GM13977 (cell line): ENCODE measurements at regions not wholly inside any gene's neighbourhood (a gene's known extent, or its start where the extent isn't known, plus 50 kb on each side); places are given as distances from the start of the nearest gene placed in this dataset.

ENCODE experiments used
- DNase-seq: peaks from one replicate; pipeline ENCODE4 v3.0.0; 2012; ENCODE audit warnings: low spot score
- in situ Hi-C: fragments of 300-500 bp; cut with MboI; formaldehyde crosslinking; loops from one replicate; pipeline ENCODE4 v1.12.0; 2022; ENCODE audit warnings: low sequenced_read_pairs, low pct_unique_long_range_greater_than_20kb, mixed read lengths, inconsistent platforms; ENCODE audit not compliant: unreplicated experiment
- TF ChIP-seq, protein P1 (sequence below): IDR thresholded peaks from 2 replicates; pipeline ENCODE4 v1.5.1; 2012; ENCODE audit warnings: mild to moderate bottlenecking, control low read depth; ENCODE audit not compliant: insufficient read depth; ENCODE audit errors: extremely low read depth, missing control alignments

DNA sequence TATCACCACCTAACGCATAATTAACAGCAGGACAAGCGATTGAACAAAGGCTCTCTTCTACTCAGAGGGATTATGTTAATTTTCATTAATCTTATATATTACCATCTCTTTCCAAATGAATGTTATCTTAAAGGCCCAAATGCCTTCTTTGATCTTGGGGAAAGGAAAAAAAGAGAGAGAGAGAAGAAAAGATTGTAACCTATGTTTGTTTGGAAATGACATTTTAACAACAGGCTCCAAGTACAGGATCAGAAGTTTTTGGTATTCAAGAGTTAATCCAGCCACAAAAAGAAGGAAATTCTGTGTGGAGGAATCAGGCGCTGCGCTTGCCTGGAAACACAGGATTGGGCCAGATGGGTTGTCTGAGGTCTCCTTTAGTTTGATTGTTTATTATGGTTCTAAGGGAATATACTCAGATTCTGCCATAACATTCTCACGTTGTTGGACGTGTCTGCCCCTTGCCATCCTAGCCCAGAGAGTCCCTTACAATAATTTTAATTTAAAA lies 100.7 kb upstream of the STX18 start:
- TF ChIP-seq, protein P1, sequence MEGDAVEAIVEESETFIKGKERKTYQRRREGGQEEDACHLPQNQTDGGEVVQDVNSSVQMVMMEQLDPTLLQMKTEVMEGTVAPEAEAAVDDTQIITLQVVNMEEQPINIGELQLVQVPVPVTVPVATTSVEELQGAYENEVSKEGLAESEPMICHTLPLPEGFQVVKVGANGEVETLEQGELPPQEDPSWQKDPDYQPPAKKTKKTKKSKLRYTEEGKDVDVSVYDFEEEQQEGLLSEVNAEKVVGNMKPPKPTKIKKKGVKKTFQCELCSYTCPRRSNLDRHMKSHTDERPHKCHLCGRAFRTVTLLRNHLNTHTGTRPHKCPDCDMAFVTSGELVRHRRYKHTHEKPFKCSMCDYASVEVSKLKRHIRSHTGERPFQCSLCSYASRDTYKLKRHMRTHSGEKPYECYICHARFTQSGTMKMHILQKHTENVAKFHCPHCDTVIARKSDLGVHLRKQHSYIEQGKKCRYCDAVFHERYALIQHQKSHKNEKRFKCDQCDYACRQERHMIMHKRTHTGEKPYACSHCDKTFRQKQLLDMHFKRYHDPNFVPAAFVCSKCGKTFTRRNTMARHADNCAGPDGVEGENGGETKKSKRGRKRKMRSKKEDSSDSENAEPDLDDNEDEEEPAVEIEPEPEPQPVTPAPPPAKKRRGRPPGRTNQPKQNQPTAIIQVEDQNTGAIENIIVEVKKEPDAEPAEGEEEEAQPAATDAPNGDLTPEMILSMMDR = no peak
- no peak for DNase-seq
- in situ Hi-C loops = no loop called here

DNA sequence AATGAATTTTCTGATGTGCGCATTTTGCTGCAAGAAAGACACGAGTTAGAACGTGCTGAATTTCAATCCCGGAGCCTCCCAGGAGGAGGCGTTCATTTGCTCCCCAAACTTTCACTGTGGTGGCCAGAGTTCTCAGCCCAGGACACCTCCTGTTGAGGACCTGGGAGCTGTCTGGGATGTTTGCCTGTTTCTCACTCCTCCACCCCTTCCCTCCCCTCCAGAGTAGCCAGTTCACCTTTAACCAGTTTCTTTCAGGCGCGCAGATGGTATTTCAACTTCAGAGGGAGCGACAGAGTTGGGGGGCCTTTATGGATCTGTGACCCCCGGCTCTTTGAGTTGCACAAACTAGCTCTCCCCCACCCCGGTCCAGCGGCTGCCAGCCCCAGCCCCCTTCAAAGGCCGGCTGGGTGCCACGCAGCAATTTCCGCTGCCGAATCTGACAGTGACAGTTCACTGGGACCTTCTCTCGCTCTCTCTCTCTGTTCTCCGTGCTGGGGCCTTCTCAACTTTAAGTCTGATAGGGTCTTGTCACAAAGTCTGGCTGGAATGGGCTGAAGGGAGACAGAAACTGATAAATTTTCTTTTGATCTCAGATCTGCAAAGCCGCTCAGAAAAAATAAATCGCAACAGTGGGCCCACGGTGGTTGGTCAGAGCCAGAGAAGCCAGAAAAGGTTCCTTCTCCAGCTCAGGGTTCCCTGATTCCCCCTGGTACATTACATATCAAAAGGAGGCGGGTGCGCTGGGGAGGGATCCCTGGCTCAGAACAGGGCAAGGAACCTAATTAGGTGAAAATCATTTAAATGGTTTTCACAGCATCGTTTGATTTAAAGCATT lies 100.0 kb upstream of the STX18 start:
- DNase-seq = no peak
- TF ChIP-seq, protein P1 = no peak

DNA sequence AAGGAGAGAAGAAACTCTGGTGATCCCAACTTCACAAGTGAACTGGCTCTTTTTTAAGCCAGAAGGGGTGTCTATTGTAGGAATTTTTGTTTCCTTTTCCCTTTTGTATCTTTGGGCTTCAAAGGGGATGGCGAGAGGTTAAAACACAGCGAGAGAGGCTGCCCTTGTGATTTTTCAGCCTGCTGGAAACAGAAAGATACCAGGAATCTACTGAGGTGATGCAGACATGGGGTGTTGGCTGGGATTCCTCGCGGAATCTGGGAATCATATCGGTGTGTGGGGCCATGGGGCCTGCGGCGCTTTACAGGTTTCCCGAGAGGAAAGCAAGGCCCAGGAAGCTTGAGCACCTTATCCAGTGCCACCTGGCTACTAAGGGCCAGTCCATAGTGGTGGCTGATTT lies 99.4 kb upstream of the STX18 start:
- DNase-seq = no peak
- in situ Hi-C loops = no loop called here
- TF ChIP-seq, protein P1 = no peak

More for the DNA sequence above, 100.0 kb upstream of the STX18 start:
- in situ Hi-C loops = no loop called here

DNA sequence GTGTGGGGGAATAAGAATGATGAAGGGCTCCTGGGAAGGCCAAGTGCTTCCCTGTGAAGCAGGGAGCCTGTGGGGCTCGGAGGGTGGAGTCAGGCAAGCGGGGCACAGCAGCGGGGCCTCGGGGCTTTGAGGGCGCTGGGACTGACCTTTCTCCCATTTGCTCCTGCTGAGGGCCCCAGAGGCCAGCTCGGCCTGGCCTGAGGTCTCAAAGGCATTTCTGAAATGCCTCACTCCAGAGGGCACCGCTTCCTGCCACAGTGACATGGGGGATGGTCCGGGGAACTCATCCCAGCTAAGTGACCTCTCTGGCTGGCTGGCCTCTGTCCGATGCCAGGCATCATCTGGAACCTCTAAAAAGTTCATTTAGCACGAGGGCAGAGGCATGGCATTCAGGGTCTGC lies 98.8 kb upstream of the STX18 start:
- TF ChIP-seq, protein P1 = no peak
- no peak for DNase-seq
- in situ Hi-C loops = no loop called here

DNA sequence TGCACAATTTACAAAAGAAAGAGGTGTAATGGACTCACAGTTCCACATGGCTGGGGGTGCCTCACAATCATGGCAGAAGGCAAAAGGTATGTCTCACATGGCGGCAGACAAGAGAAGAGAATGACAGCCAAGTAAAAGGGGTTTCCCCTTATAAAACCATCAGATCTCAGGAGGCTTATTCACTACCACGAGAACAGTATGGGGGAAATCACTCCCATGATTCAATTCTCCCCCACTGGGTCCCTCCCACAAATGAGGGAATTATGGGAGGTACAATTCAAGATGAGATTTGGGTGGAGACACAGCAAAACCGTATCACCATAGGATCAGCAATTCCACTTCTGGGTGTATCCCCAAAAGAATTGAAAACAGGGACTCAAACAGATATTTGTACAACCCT lies 97.5 kb upstream of the STX18 start:
- TF ChIP-seq, protein P1 = no peak
- DNase-seq = no peak
- in situ Hi-C loops = no loop called here

DNA sequence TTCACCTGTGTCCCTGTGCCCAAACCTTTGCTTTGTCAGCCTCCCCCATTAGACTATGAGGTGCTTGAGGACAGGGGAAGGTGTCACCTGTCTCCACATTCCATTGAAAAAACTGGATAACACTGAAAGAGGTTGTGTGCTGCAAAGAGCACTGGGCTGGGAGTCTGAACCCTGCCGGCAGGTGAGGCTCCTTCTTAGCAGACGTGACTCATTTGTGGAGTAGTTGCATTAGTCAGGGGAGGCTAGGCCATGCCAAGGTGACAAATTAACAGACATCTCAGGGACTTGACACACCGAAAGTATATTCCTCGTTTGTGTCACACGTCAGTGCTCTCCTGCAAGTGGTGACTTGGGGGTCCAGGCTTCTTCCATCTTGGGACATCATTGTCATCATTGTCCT lies 95.9 kb upstream of the STX18 start:
- in situ Hi-C loops = no loop called here
- TF ChIP-seq, protein P1 = no peak
- DNase-seq = peak; percentile 62
